H9 (cell line): ENCODE measurements at regions not wholly inside any gene's neighbourhood (a gene's known extent, or its start where the extent isn't known, plus 50 kb on each side); places are given as distances from the start of the nearest gene placed in this dataset.

ENCODE experiments used
- DNase-seq: peaks from one replicate; pipeline ENCODE4 v3.0.0-alpha.2; 2017
- H2AFZ ChIP-seq: one replicate; pipeline ENCODE4 v1.6.1; 2013; ENCODE audit warnings: mild to moderate bottlenecking, low read length, control low read depth, moderate library complexity
- H2AK5ac ChIP-seq: 2 replicates; pipeline ENCODE4 v1.6.1; 2013; ENCODE audit warnings: low read length, control low read depth, mixed read lengths; ENCODE audit not compliant: insufficient read length
- H2BK120ac ChIP-seq: one replicate; pipeline ENCODE4 v1.6.1; 2013; ENCODE audit warnings: low read depth, mild to moderate bottlenecking, low read length, control low read depth, inconsistent platforms; ENCODE audit not compliant: poor library complexity, severe bottlenecking
- H2BK12ac ChIP-seq: 2 replicates; pipeline ENCODE4 v1.6.1; 2013; ENCODE audit warnings: low read length, control low read depth, mixed read lengths, low read depth; ENCODE audit not compliant: insufficient read length
- H2BK15ac ChIP-seq: 2 replicates; pipeline ENCODE4 v1.6.1; 2013; ENCODE audit warnings: low read depth, low read length, control low read depth
- H2BK20ac ChIP-seq: one replicate; pipeline ENCODE4 v1.6.1; 2013; ENCODE audit warnings: low read depth, mild to moderate bottlenecking, low read length, control low read depth, inconsistent platforms; ENCODE audit not compliant: poor library complexity, severe bottlenecking
- H2BK5ac ChIP-seq: 2 replicates; pipeline ENCODE4 v1.6.1; 2013; ENCODE audit warnings: low read length, control low read depth, mixed read lengths; ENCODE audit not compliant: insufficient read length
- H3K14ac ChIP-seq: 2 replicates; pipeline ENCODE4 v1.6.1; 2013; ENCODE audit warnings: low read length, control low read depth; ENCODE audit not compliant: insufficient read depth
- H3K18ac ChIP-seq: 2 replicates; pipeline ENCODE4 v1.6.1; 2013; ENCODE audit warnings: low read depth, mild to moderate bottlenecking, mixed read lengths, low read length, control low read depth; ENCODE audit not compliant: insufficient read length
- H3K23ac ChIP-seq: 2 replicates; pipeline ENCODE4 v1.6.1; 2013; ENCODE audit warnings: low read length, control low read depth, mixed read lengths, low read depth; ENCODE audit not compliant: insufficient read length
- H3K23me2 ChIP-seq: 2 replicates; pipeline ENCODE4 v1.6.1; 2013; ENCODE audit warnings: low read depth, mild to moderate bottlenecking, mixed read lengths, low read length, control low read depth; ENCODE audit not compliant: insufficient read length, poor library complexity, severe bottlenecking
- H3K27ac ChIP-seq: 2 replicates; pipeline ENCODE4 v1.5.1; 2013; ENCODE audit warnings: low read length, control low read depth, mixed read lengths, low read depth; ENCODE audit not compliant: insufficient read length
- H3K27me3 ChIP-seq: 2 replicates; pipeline ENCODE4 v1.6.1; 2013; ENCODE audit warnings: low read length, control low read depth, inconsistent platforms; ENCODE audit not compliant: insufficient read depth
- H3K4ac ChIP-seq: 2 replicates; pipeline ENCODE4 v1.6.1; 2013; ENCODE audit warnings: low read depth, mild to moderate bottlenecking, control low read depth, inconsistent platforms, low read length, moderate library complexity
- H3K4me1 ChIP-seq: 2 replicates; pipeline ENCODE4 v1.6.1; 2013; ENCODE audit warnings: low read length, control low read depth, inconsistent platforms; ENCODE audit not compliant: insufficient read depth
- H3K4me2 ChIP-seq: 2 replicates; pipeline ENCODE4 v1.6.1; 2013; ENCODE audit warnings: low read length, control low read depth, mixed read lengths; ENCODE audit not compliant: insufficient read length, insufficient read depth
- H3K56ac ChIP-seq: 2 replicates; pipeline ENCODE4 v1.6.1; 2013; ENCODE audit warnings: low read depth, mild to moderate bottlenecking, mixed read lengths, low read length, control low read depth; ENCODE audit not compliant: insufficient read length
- H3K79me1 ChIP-seq: 2 replicates; pipeline ENCODE4 v1.6.1; 2013; ENCODE audit warnings: low read depth, mild to moderate bottlenecking, moderate library complexity, low read length, control low read depth, inconsistent platforms; ENCODE audit not compliant: insufficient read depth, poor library complexity, severe bottlenecking
- H3K79me2 ChIP-seq: 2 replicates; pipeline ENCODE4 v1.6.1; 2013; ENCODE audit warnings: low read length, control low read depth, inconsistent platforms; ENCODE audit not compliant: insufficient read depth
- H3K9ac ChIP-seq: 2 replicates; pipeline ENCODE4 v1.6.1; 2013; ENCODE audit warnings: low read length, control low read depth, mixed read lengths; ENCODE audit not compliant: insufficient read length; ENCODE audit errors: extremely low read depth
- H3K9me3 ChIP-seq: one replicate; pipeline ENCODE4 v1.6.1; 2013; ENCODE audit warnings: low read depth, low read length, inconsistent platforms; ENCODE audit not compliant: control insufficient read depth
- H3T11ph ChIP-seq: one replicate; pipeline ENCODE4 v1.6.1; 2013; ENCODE audit warnings: mild to moderate bottlenecking, low read length, control low read depth, inconsistent platforms
- H4K20me1 ChIP-seq: one replicate; pipeline ENCODE4 v1.6.1; 2013; ENCODE audit not compliant: control insufficient read depth, insufficient read length, insufficient read depth
- H4K5ac ChIP-seq: 2 replicates; pipeline ENCODE4 v1.6.1; 2013; ENCODE audit warnings: low read depth, mild to moderate bottlenecking, mixed read lengths, low read length, control low read depth; ENCODE audit not compliant: insufficient read length
- H4K8ac ChIP-seq: replicated peaks from 2 replicates; pipeline ENCODE4 v1.6.1; 2013; ENCODE audit warnings: low read length, control low read depth, mixed read lengths, low read depth; ENCODE audit not compliant: insufficient read length
- H4K91ac ChIP-seq: 2 replicates; pipeline ENCODE4 v1.6.1; 2013; ENCODE audit warnings: low read depth, mild to moderate bottlenecking, moderate library complexity, mixed read lengths, low read length, control low read depth; ENCODE audit not compliant: insufficient read length
- H3K27ac Mint-ChIP-seq, 3 experiments: 2 replicates in 2 of 3; 3 replicates in 1 of 3; pipeline ENCODE4 v1.8.0; 2020 to 2021; ENCODE audit warnings: mixed read lengths in 3 of 3, mild to moderate bottlenecking in 1 of 3, moderate library complexity in 1 of 3
- H3K27me3 Mint-ChIP-seq: 2 replicates; pipeline ENCODE4 v1.8.0; 2021; ENCODE audit warnings: low read depth, mild to moderate bottlenecking, moderate library complexity, mixed read lengths
- H3K36me3 Mint-ChIP-seq, 3 experiments: 2 replicates in 2 of 3; 3 replicates in 1 of 3; pipeline ENCODE4 v1.8.0; 2020 to 2021; ENCODE audit warnings: low read depth in 3 of 3, mixed read lengths in 3 of 3; ENCODE audit not compliant: insufficient read depth in 1 of 3
- H3K4me1 Mint-ChIP-seq, 2 experiments: 2 replicates each; pipeline ENCODE4 v1.8.0; 2020; ENCODE audit warnings: mixed read lengths in 2 of 2
- H3K4me3 Mint-ChIP-seq, 2 experiments: 2 replicates in 1 of 2; 3 replicates in 1 of 2; pipeline ENCODE4 v1.8.0; 2020 to 2021; ENCODE audit warnings: mild to moderate bottlenecking in 2 of 2, mixed read lengths in 2 of 2, moderate library complexity in 1 of 2
- H3K9me3 Mint-ChIP-seq, 2 experiments: 2 replicates in 1 of 2; 3 replicates in 1 of 2; pipeline ENCODE4 v1.8.0; 2020; ENCODE audit warnings: mild to moderate bottlenecking in 2 of 2, mixed read lengths in 2 of 2, moderate library complexity in 1 of 2
- CTCF ChIP-seq: fragments of 200-600 bp; sonication (generic); conservative IDR thresholded peaks from 3 replicates; pipeline ENCODE4 v1.8.0; 2021; ENCODE audit warnings: antibody characterized with exemption, mild to moderate bottlenecking
- WGBS: extraction: QIAGEN DNeasy Blood & Tissue Kit; methylation state at CpG from one replicate; pipeline ENCODE4 v1.1.7; 2013; ENCODE audit warnings: missing lambda C conversion rate, low lambda C conversion rate, mixed read lengths; ENCODE audit not compliant: insufficient read length; ENCODE audit errors: extremely low coverage; 5-methylcytosine and 5-hydroxymethylcytosine counted together

GRCh38 chr4:3714642-3715001, 51.6 kb upstream of the ADRA2C start:
- no peak for DNase-seq
- H3K9me3 Mint-ChIP-seq: peaks cover 9 to 12% of the 10 kb centered on the region in 2 experiments
- H3K27ac Mint-ChIP-seq: no peak overlapping the region
- H2BK20ac ChIP-seq: no peak overlapping the region
- no peak overlapping the region for H3T11ph ChIP-seq
- H4K5ac ChIP-seq: no peak overlapping the region
- peak overlapping the region; percentile 13 for H4K8ac ChIP-seq
- H2BK12ac ChIP-seq: no peak overlapping the region
- H3K4me1 Mint-ChIP-seq: no peaks in the 10 kb centered on the region
- no peak overlapping the region for H3K9ac ChIP-seq
- no peaks in the 10 kb centered on the region for H3K4me1 ChIP-seq
- no peaks in the 10 kb centered on the region for H3K27me3 ChIP-seq
- H3K4me3 Mint-ChIP-seq: no peak overlapping the region
- no peaks in the 10 kb centered on the region for H4K20me1 ChIP-seq
- no peak overlapping the region for H3K27ac ChIP-seq
- H4K91ac ChIP-seq: no peak overlapping the region
- no peak for TF ChIP-seq CTCF
- peaks cover 23% of the 10 kb centered on the region for H3K27me3 Mint-ChIP-seq
- H3K36me3 Mint-ChIP-seq: peaks cover 4 to 11% (median 11%) of the 10 kb centered on the region in 3 experiments; a peak in 5 of 7 replicates
- no peak overlapping the region for H3K4ac ChIP-seq
- H3K79me2 ChIP-seq: no peaks in the 10 kb centered on the region
- no peak overlapping the region for H2AK5ac ChIP-seq
- H3K79me1 ChIP-seq: no peaks in the 10 kb centered on the region
- no peak overlapping the region for H2BK5ac ChIP-seq
- H3K4me2 ChIP-seq: no peak overlapping the region
- H2BK15ac ChIP-seq: no peak overlapping the region
- H2AFZ ChIP-seq: no peak overlapping the region
- H3K56ac ChIP-seq: no peak overlapping the region
- no peak overlapping the region for H2BK120ac ChIP-seq
- H3K14ac ChIP-seq: no peak overlapping the region
- no peaks in the 10 kb centered on the region for H3K9me3 ChIP-seq
- H3K18ac ChIP-seq: no peak overlapping the region
- H3K23me2 ChIP-seq: no peaks in the 10 kb centered on the region
- WGBS: no CpG with 5 or more reads among the region's 4 CpGs
- H3K23ac ChIP-seq: no peak overlapping the region
